Loucy (cell line): ENCODE measurements at regions not wholly inside any gene's neighbourhood (a gene's known extent, or its start where the extent isn't known, plus 50 kb on each side); places are given as distances from the start of the nearest gene placed in this dataset.

ENCODE experiments used
- H2AFZ ChIP-seq: fragments of 200-600 bp; sonication (generic); 2 replicates; pipeline ENCODE4 v1.6.0; 2016; ENCODE audit warnings: antibody characterized with exemption, mild to moderate bottlenecking, low read length, moderate library complexity
- H3F3A ChIP-seq: fragments of 200-600 bp; 2 replicates; pipeline ENCODE4 v1.6.0; 2016; ENCODE audit warnings: antibody characterized with exemption, low read depth, mild to moderate bottlenecking
- H3K27me3 ChIP-seq: fragments of 200-600 bp; sonication (generic); 2 replicates; pipeline ENCODE4 v1.6.1; 2014; ENCODE audit warnings: low read length, mild to moderate bottlenecking; ENCODE audit not compliant: insufficient read depth, poor library complexity, severe bottlenecking
- H3K36me3 ChIP-seq: fragments of 200-600 bp; sonication (generic); 2 replicates; pipeline ENCODE4 v1.6.1; 2016; ENCODE audit warnings: low read length; ENCODE audit not compliant: insufficient read depth
- H3K4me1 ChIP-seq: fragments of 200-600 bp; sonication (generic); 2 replicates; pipeline ENCODE4 v1.5.1; 2014; ENCODE audit warnings: low read length, mild to moderate bottlenecking; ENCODE audit not compliant: insufficient read depth, poor library complexity, severe bottlenecking
- H3K4me2 ChIP-seq: fragments of 200-600 bp; sonication (generic); 2 replicates; pipeline ENCODE4 v1.6.0; 2014; ENCODE audit warnings: antibody characterized with exemption, low read length, low read depth, mild to moderate bottlenecking; ENCODE audit not compliant: poor library complexity, severe bottlenecking
- H3K4me3 ChIP-seq: fragments of 200-600 bp; sonication (generic); 2 replicates; pipeline ENCODE4 v1.5.1; 2014; ENCODE audit warnings: low read length, mild to moderate bottlenecking, mixed read lengths; ENCODE audit not compliant: poor library complexity, severe bottlenecking
- H3K79me2 ChIP-seq: fragments of 200-600 bp; sonication (generic); 2 replicates; pipeline ENCODE4 v1.6.1; 2014; ENCODE audit warnings: low read length; ENCODE audit not compliant: insufficient read depth
- H3K9ac ChIP-seq: fragments of 200-600 bp; sonication (generic); 2 replicates; pipeline ENCODE4 v1.6.0; 2014; ENCODE audit warnings: mild to moderate bottlenecking, low read depth, low read length, moderate library complexity; ENCODE audit not compliant: poor library complexity, severe bottlenecking
- H3K9me2 ChIP-seq: fragments of 200-600 bp; sonication (generic); replicated peaks from 2 replicates; pipeline ENCODE4 v1.6.1; 2016; ENCODE audit warnings: low read depth, low read length, mixed read lengths
- H3K9me3 ChIP-seq: fragments of 200-600 bp; sonication (generic); 2 replicates; pipeline ENCODE4 v1.6.1; 2014; ENCODE audit warnings: mild to moderate bottlenecking, antibody characterized with exemption, low read length, low read depth; ENCODE audit not compliant: insufficient read depth
- H4K20me1 ChIP-seq: fragments of 200-600 bp; sonication (generic); 2 replicates; pipeline ENCODE4 v1.6.0; 2014; ENCODE audit warnings: antibody characterized with exemption, low read length, mild to moderate bottlenecking; ENCODE audit not compliant: insufficient read depth, poor library complexity, severe bottlenecking
- CTCF ChIP-seq: fragments of 200-600 bp; sonication (generic); conservative IDR thresholded peaks from 2 replicates; pipeline ENCODE4 v1.5.1; 2014; ENCODE audit warnings: mild to moderate bottlenecking, antibody characterized with exemption, low read length
- EZH2phosphoT487 ChIP-seq: fragments of 200-600 bp; IDR thresholded peaks from 2 replicates; pipeline ENCODE4 v1.6.1; 2018; ENCODE audit warnings: antibody characterized with exemption, mild to moderate bottlenecking, moderate library complexity, borderline replicate concordance

- no peaks in the 10 kb centered on the region for H3K9me3 ChIP-seq
- no peaks in the 10 kb centered on the region for H3K4me1 ChIP-seq
- no peaks in the 10 kb centered on the region for H3K9me2 ChIP-seq
- TF ChIP-seq CTCF = no peak
- TF ChIP-seq EZH2phosphoT487 = no peak
- H3K4me3 ChIP-seq = no peak overlapping the region
- no peaks in the 10 kb centered on the region for H3K79me2 ChIP-seq
- no peak overlapping the region for H3K4me2 ChIP-seq
- H4K20me1 ChIP-seq = no peaks in the 10 kb centered on the region
- H3K27me3 ChIP-seq = no peaks in the 10 kb centered on the region
- H3K36me3 ChIP-seq = no peaks in the 10 kb centered on the region
- no peak overlapping the region for H3K9ac ChIP-seq
- H3F3A ChIP-seq = no peaks in the 10 kb centered on the region
- no peak overlapping the region for H2AFZ ChIP-seq
Measured at GRCh38 chr5:4212981-4213819, 617.6 kb downstream of the IRX1 start.

GRCh38 chr5:4215143-4215542, 619.5 kb downstream of the IRX1 start:
- Histone ChIP-seq H3K9me3 (no peaks in the 10 kb centered on the region), H3K9me2 (no peaks in the 10 kb centered on the region), H4K20me1 (no peaks in the 10 kb centered on the region), H3K4me1 (no peaks in the 10 kb centered on the region), H3F3A (no peaks in the 10 kb centered on the region), H2AFZ (no peak overlapping the region), H3K27me3 (no peaks in the 10 kb centered on the region), H3K79me2 (no peaks in the 10 kb centered on the region), H3K9ac (no peak overlapping the region), H3K4me2 (no peak overlapping the region), H3K4me3 (no peak overlapping the region), H3K36me3 (no peaks in the 10 kb centered on the region)
- TF ChIP-seq EZH2phosphoT487 = no peak
- no peak for TF ChIP-seq CTCF

GRCh38 chr5:4216142-4216541, 620.5 kb downstream of the IRX1 start:
- H4K20me1 ChIP-seq = no peaks in the 10 kb centered on the region
- H3K36me3 ChIP-seq = no peaks in the 10 kb centered on the region
- no peak overlapping the region for H3K4me3 ChIP-seq
- H3K9me2 ChIP-seq = no peaks in the 10 kb centered on the region
- H3F3A ChIP-seq = no peaks in the 10 kb centered on the region
- no peak overlapping the region for H3K9ac ChIP-seq
- H3K4me2 ChIP-seq = no peak overlapping the region
- no peak overlapping the region for H2AFZ ChIP-seq
- TF ChIP-seq CTCF (no peak), EZH2phosphoT487 (no peak)
- no peaks in the 10 kb centered on the region for H3K9me3 ChIP-seq
- H3K79me2 ChIP-seq = no peaks in the 10 kb centered on the region
- H3K4me1 ChIP-seq = no peaks in the 10 kb centered on the region
- no peaks in the 10 kb centered on the region for H3K27me3 ChIP-seq
